Stimulated activated CD4-positive, alpha-beta T cell treated with anti-CD3 and anti-CD28 coated beads, Interleukin-4, amount 100 ng/mL, for 4 hours (primary cell): ENCODE measurements at regions not wholly inside any gene's neighbourhood (a gene's known extent, or its start where the extent isn't known, plus 50 kb on each side); places are given as distances from the start of the nearest gene placed in this dataset.
"Not testable (repeated sequence)": the region's sequence is repeated elsewhere in the genome, so short reads cannot be mapped to it uniquely, and the experiment has no call there.

Experiments
- DNase-seq, 2 experiments: peaks; one replicate each; pipeline ENCODE4 v3.0.0-alpha.2; 2020

- DNase-seq = peak; percentile 15 to 54
These were observed 53.9 kb downstream of the OTOR start for GRCh38 chr20:16801919-16802651.

GRCh38 chr20:16802652-16802935 lies 54.4 kb downstream of the OTOR start:
- DNase-seq = no peak

GRCh38 chr20:16803965-16804792 lies 56.0 kb downstream of the OTOR start:
- DNase-seq = peak in 1 of 2 experiments; percentile 18

GRCh38 chr20:16804793-16805187 lies 56.6 kb downstream of the OTOR start:
- no peak for DNase-seq

GRCh38 chr20:16806061-16806460 lies 57.9 kb downstream of the OTOR start:
- no peak for DNase-seq

GRCh38 chr20:16806886-16807285 lies 58.7 kb downstream of the OTOR start:
- no peak for DNase-seq

GRCh38 chr20:16808796-16809195 lies 60.6 kb downstream of the OTOR start:
- DNase-seq = no peak

- DNase-seq = no peak
These were observed 62.1 kb downstream of the OTOR start for GRCh38 chr20:16810216-16810615.

- no peak for DNase-seq
These were observed 68.0 kb downstream of the OTOR start for GRCh38 chr20:16816192-16816591.

GRCh38 chr20:16819483-16819882 lies 71.3 kb downstream of the OTOR start:
- no peak for DNase-seq

- no peak for DNase-seq
These were observed 73.3 kb downstream of the OTOR start for GRCh38 chr20:16821211-16822089.

- DNase-seq = no peak
These were observed 76.5 kb downstream of the OTOR start for GRCh38 chr20:16824664-16825063.

- no peak for DNase-seq
These were observed 80.6 kb downstream of the OTOR start for GRCh38 chr20:16828666-16829305.

- not testable (repeated sequence) for DNase-seq
These were observed 87.5 kb downstream of the OTOR start for GRCh38 chr20:16835690-16836089.

GRCh38 chr20:16842486-16843120 lies 94.4 kb downstream of the OTOR start:
- no peak for DNase-seq

- DNase-seq = no peak
These were observed 96.2 kb downstream of the OTOR start for GRCh38 chr20:16844406-16844805.

- DNase-seq = no peak
These were observed 97.8 kb downstream of the OTOR start for GRCh38 chr20:16846006-16846405.

GRCh38 chr20:16848061-16848460 lies 99.9 kb downstream of the OTOR start:
- no peak for DNase-seq

GRCh38 chr20:16848526-16848925 lies 100.4 kb downstream of the OTOR start:
- DNase-seq = no peak

- no peak for DNase-seq
These were observed 112.8 kb downstream of the OTOR start for GRCh38 chr20:16860914-16861313.

GRCh38 chr20:16861708-16862107 lies 113.5 kb downstream of the OTOR start:
- no peak for DNase-seq

- DNase-seq = no peak
These were observed 115.1 kb downstream of the OTOR start for GRCh38 chr20:16863303-16863702.
